GM06990 (cell line): ENCODE measurements at regions not wholly inside any gene's neighbourhood (a gene's known extent, or its start where the extent isn't known, plus 50 kb on each side); places are given as distances from the start of the nearest gene placed in this dataset.

Experiments
- DNase-seq: peaks from one replicate; pipeline ENCODE4 v3.0.0-alpha.2; 2011; ENCODE audit not compliant: insufficient read length; ENCODE audit errors: extremely low read depth
- H3K27me3 ChIP-seq: replicated peaks from 2 replicates; pipeline ENCODE4 v1.6.0; 2011; ENCODE audit warnings: low read length; ENCODE audit not compliant: control insufficient read depth, insufficient read depth
- H3K36me3 ChIP-seq: 2 replicates; pipeline ENCODE4 v1.5.1; 2011; ENCODE audit warnings: low read length; ENCODE audit not compliant: control insufficient read depth, insufficient read depth
- H3K4me3 ChIP-seq: replicated peaks from 2 replicates; pipeline ENCODE4 v1.5.1; 2011; ENCODE audit warnings: low read depth, mild to moderate bottlenecking, control low read depth, low read length
- CTCF ChIP-seq: IDR thresholded peaks from 2 replicates; pipeline ENCODE4 v1.5.1; 2011; ENCODE audit warnings: low read length, control low read depth, mild to moderate bottlenecking, inconsistent platforms; ENCODE audit not compliant: insufficient read depth, poor library complexity, severe bottlenecking

DNA sequence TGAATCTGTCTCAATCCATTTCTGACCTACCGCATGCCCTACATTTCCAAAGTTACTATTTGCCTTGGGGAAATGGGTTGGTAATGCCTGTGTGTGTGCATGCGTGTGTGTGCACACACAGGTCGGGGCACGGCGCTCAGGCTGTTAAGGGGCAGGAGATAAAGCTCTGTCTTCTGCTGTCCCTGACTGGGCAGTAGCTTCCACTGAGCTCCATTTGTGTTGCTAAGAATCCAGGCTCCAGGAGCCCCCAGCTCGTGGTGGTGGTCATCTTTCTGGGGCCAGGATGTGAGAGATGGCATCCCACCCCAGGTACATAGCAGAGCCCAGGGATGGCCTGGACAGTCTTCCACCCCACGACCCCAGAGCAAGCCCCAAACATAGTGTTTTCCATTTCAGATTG, 66.7 kb upstream of the HS6ST1 start:
- no peak for TF ChIP-seq CTCF

GRCh38 chr2:128386066-128386465, 67.4 kb upstream of the HS6ST1 start:
- H3K27me3 ChIP-seq = peaks cover under 1% of the 10 kb centered on the region; the same call in 1 of the 2 replicates
- H3K36me3 ChIP-seq = no peaks in the 10 kb centered on the region
- TF ChIP-seq CTCF = no peak
- H3K4me3 ChIP-seq = no peak overlapping the region
- no peak for DNase-seq

More for the DNA sequence above, 66.7 kb upstream of the HS6ST1 start:
- Histone ChIP-seq H3K27me3 (peaks cover 2% of the 10 kb centered on the region; the same call in 1 of the 2 replicates), H3K4me3 (no peak overlapping the region), H3K36me3 (no peaks in the 10 kb centered on the region)
- DNase-seq = no peak

GRCh38 chr2:128388499-128388941, 69.9 kb upstream of the HS6ST1 start:
- DNase-seq = no peak
- TF ChIP-seq CTCF = no peak
- Histone ChIP-seq H3K27me3 (no peaks in the 10 kb centered on the region), H3K4me3 (no peak overlapping the region), H3K36me3 (no peaks in the 10 kb centered on the region)

DNA sequence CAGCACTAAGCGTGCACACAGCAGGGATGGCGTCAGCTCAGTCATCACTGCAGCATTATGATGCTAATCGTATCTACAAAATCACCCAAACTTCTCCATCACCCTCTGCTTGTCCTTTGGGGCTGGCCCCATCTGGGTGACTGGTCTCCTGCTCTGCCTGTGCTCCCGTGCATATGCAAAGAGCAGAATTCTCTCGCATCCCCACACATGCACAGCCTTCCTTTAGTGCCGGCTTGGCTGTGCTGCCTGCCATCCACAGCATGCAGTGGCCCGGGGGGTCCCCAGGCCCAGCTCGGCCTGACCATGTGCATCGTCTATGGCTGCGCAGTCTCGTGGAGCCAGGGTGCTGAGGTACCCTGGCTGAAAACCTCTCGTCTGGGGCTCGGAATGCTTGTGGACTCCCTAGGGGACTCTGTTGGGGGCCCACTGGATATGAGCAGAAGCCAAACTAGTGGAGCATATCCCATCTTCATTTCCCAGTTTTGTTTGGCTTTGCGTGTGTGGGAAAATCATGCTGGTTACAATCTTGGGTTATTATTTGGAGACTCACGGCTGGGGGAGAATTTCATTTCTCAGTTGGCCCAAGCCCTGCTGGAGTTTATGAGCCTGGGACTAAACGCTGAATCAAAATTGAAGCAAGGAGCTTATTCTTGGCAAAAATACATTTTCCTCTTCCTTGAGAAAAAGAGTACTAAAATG, 70.9 kb upstream of the HS6ST1 start:
- Histone ChIP-seq H3K4me3 (no peak overlapping the region), H3K27me3 (no peaks in the 10 kb centered on the region), H3K36me3 (no peaks in the 10 kb centered on the region)
- TF ChIP-seq CTCF = no peak
- no peak for DNase-seq

GRCh38 chr2:128390256-128390990, 71.8 kb upstream of the HS6ST1 start:
- no peaks in the 10 kb centered on the region for H3K27me3 ChIP-seq
- no peak for TF ChIP-seq CTCF
- no peak for DNase-seq
- no peaks in the 10 kb centered on the region for H3K36me3 ChIP-seq
- no peak overlapping the region for H3K4me3 ChIP-seq
